Breast epithelium (tissue), 4 donors: ENCODE measurements at regions not wholly inside any gene's neighbourhood (a gene's known extent, or its start where the extent isn't known, plus 50 kb on each side); places are given as distances from the start of the nearest gene placed in this dataset.

Source experiments
- DNase-seq, 2 donors: peaks; one replicate each; pipeline ENCODE4 v3.0.0-alpha.2; 2019; ENCODE audit warnings: low spot score in 2 of 2
- H3K27ac ChIP-seq, 2 donors: fragments of 200-600 bp; sonication (generic) in 1 of 2; one replicate each; pipeline ENCODE4 v1.5.1; 2016 to 2019; ENCODE audit warnings: mild to moderate bottlenecking in 1 of 2
- H3K27me3 ChIP-seq, 2 donors: fragments of 200-600 bp; sonication (generic) in 1 of 2; one replicate each; pipeline versions ENCODE4 v1.5.1 to v1.6.0; 2017 to 2019; ENCODE audit warnings: control low read depth in 1 of 2, mild to moderate bottlenecking in 1 of 2
- H3K36me3 ChIP-seq: fragments of 200-600 bp; one replicate; pipeline ENCODE4 v1.5.1; 2019
- H3K4me1 ChIP-seq, 2 donors: fragments of 200-600 bp; sonication (generic); one replicate each; pipeline ENCODE4 v1.5.1; 2016 to 2019; ENCODE audit warnings: control low read depth in 1 of 2
- H3K4me3 ChIP-seq, 3 donors: fragments of 200-600 bp; sonication (generic); 1 replicate in 2 of 3; 2 replicates in 1 of 3; pipeline ENCODE4 v1.5.1; 2016 to 2019; ENCODE audit warnings: mild to moderate bottlenecking in 3 of 3, moderate library complexity in 2 of 3
- H3K9me3 ChIP-seq, 2 donors: fragments of 200-600 bp; sonication (generic) in 1 of 2; one replicate each; pipeline ENCODE4 v1.5.1; 2016 to 2019; ENCODE audit warnings: control low read depth in 1 of 2
- POLR2A ChIP-seq: fragments of 450-650 bp; IDR thresholded peaks from one replicate; pipeline ENCODE4 v1.6.1; 2016; ENCODE audit warnings: antibody characterized with exemption, mild to moderate bottlenecking, moderate library complexity
- POLR2AphosphoS5 ChIP-seq, 3 donors: sonication (generic); formaldehyde crosslinking; IDR thresholded peaks; one replicate each; pipeline ENCODE4 v1.6.1; 2017; ENCODE audit warnings: antibody characterized with exemption in 3 of 3
- intact Hi-C: fragments of 100-400 bp; cut with DNase I; formaldehyde crosslinking; loops from one replicate; pipeline ENCODE4 v1.15.1; 2023; ENCODE audit warnings: low total_unique reads
- TF ChIP-seq, protein P1 (sequence below), 3 donors: fragments of 450-650 bp; IDR thresholded peaks; one replicate each; pipeline ENCODE4 v1.5.1; 2016 to 2017; ENCODE audit warnings: antibody characterized with exemption in 3 of 3, mild to moderate bottlenecking in 3 of 3, moderate library complexity in 3 of 3

DNA sequence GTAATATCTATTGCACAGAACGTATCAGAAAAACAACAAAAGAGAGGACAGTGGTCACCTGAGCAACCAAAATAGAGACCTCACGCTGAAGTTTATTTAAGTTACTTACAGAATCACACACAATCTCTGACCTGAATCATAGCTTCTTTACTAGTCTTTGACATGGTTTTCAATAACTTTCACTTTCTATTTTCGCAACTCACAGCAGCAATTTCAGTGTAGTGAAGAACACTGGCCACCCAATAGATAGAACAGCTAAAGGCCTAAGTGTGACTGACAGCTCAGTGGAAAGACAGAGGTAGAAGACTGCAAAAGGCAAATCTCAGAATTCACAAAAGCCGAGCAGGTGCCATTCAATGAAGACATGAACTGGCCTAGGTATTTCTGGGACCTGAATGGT is 435.6 kb upstream of the CHRM3 start:
- Histone ChIP-seq H3K4me1 (no peaks in the 10 kb centered on the region), H3K9me3 (no peaks in the 10 kb centered on the region), H3K4me3 (no peak overlapping the region), H3K27me3 (no peaks in the 10 kb centered on the region), H3K27ac (no peak overlapping the region), H3K36me3 (no peaks in the 10 kb centered on the region)
- TF ChIP-seq, protein P1, sequence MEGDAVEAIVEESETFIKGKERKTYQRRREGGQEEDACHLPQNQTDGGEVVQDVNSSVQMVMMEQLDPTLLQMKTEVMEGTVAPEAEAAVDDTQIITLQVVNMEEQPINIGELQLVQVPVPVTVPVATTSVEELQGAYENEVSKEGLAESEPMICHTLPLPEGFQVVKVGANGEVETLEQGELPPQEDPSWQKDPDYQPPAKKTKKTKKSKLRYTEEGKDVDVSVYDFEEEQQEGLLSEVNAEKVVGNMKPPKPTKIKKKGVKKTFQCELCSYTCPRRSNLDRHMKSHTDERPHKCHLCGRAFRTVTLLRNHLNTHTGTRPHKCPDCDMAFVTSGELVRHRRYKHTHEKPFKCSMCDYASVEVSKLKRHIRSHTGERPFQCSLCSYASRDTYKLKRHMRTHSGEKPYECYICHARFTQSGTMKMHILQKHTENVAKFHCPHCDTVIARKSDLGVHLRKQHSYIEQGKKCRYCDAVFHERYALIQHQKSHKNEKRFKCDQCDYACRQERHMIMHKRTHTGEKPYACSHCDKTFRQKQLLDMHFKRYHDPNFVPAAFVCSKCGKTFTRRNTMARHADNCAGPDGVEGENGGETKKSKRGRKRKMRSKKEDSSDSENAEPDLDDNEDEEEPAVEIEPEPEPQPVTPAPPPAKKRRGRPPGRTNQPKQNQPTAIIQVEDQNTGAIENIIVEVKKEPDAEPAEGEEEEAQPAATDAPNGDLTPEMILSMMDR (IDR thresholded peaks at IDR 0.05) = no peak
- TF ChIP-seq POLR2AphosphoS5 (IDR thresholded peaks at IDR 0.05) (no peak), POLR2A (no peak)
- DNase-seq = no peak
- intact Hi-C loops = no loop called here

DNA sequence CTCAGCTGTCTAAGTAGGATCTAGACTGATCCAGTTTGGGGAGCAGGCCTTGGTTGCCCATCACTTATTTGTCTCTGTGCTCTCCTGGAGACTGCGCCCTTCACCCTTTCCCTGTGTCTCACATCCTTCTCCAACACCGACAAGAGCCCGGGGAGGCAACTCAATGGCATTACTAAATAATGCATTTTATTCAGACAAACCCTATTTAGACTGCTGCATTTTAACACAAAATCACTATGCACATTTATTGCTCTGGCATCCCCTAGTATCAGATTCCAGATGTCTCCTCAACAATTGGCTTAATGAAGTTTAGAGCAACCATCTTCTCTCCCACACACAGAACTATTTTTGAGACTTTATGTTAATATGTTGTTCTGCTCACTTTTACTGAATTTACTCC is 436.4 kb upstream of the CHRM3 start:
- Histone ChIP-seq H3K4me3 (no peak overlapping the region), H3K27ac (no peak overlapping the region), H3K27me3 (no peaks in the 10 kb centered on the region), H3K36me3 (no peaks in the 10 kb centered on the region), H3K9me3 (no peaks in the 10 kb centered on the region), H3K4me1 (no peaks in the 10 kb centered on the region)
- intact Hi-C loops = no loop called here
- TF ChIP-seq POLR2AphosphoS5 (IDR thresholded peaks at IDR 0.05) (no peak), POLR2A (no peak)
- TF ChIP-seq, protein P1 (IDR thresholded peaks at IDR 0.05) = no peak
- no peak for DNase-seq

DNA sequence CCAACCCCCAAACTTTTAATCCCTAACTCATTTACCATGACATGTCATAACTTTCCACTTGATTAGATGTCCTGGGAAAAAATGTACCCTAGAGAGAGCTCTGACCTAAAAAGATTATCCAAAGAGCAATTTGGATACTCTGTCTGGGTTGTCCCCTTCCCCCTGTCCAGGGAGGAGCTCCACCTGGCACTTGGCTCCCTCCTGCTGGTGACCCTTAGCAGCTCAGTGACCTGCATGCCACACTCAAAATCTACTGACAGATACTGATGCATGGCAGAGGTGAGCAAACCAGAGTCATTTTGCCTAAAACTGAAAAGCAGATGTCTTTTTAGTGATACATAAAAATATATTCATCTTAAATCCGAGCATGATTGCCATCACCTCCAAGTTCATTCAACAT is 442.3 kb upstream of the CHRM3 start:
- DNase-seq = no peak
- intact Hi-C loops = no loop called here
- H3K27ac ChIP-seq = no peak overlapping the region
- peaks cover 0 to 10% of the 10 kb centered on the region in 2 donors for H3K9me3 ChIP-seq
- H3K4me1 ChIP-seq = no peaks in the 10 kb centered on the region
- H3K36me3 ChIP-seq = no peaks in the 10 kb centered on the region
- no peaks in the 10 kb centered on the region for H3K27me3 ChIP-seq
- no peak for TF ChIP-seq POLR2AphosphoS5 (IDR thresholded peaks at IDR 0.05)
- TF ChIP-seq, protein P1 (IDR thresholded peaks at IDR 0.05) = no peak
- no peak for TF ChIP-seq POLR2A
- H3K4me3 ChIP-seq = no peak overlapping the region

DNA sequence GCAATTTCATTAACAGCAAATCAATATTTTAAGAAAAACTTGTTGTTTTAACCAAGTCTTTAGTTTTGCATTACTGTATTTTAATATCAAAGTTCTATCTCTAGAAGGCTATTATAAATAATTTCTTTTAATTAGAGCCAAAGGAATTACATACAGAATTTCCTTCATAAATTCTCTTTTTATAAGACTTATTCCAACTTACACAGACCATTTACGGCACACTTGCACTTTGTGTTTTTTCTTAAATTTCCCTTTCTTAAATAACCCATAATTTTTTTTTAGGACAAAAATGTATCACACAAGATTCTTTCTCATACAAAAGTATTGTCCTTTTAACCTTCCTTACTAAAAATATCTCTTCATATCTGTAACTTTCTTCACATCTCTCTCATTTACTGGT is 458.5 kb upstream of the CHRM3 start:
- no peaks in the 10 kb centered on the region for H3K36me3 ChIP-seq
- no peak for DNase-seq
- intact Hi-C loops = no loop called here
- TF ChIP-seq POLR2AphosphoS5 (IDR thresholded peaks at IDR 0.05) (no peak), POLR2A (no peak)
- TF ChIP-seq, protein P1 (IDR thresholded peaks at IDR 0.05) = no peak
- H3K4me3 ChIP-seq = no peak overlapping the region
- H3K9me3 ChIP-seq = no peaks in the 10 kb centered on the region
- H3K27me3 ChIP-seq = no peaks in the 10 kb centered on the region
- H3K27ac ChIP-seq = no peak overlapping the region
- H3K4me1 ChIP-seq = no peaks in the 10 kb centered on the region

DNA sequence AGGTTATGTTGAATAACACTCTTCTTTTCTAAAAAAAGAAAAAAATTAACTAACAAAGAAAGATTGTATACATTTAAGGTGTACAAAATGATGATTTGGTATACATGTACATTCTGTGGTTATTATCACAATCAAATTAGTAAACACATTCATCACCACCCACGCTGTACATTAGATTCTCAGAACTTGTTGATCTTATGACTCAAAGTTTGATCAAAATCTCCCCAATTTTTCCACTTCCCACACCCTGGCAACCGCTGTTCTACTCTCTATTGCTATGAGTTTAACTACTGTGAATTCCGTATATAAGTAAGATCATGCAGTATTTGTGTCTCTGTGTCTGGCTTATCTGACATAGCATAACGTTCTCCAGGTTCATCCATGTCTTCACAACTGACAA is 469.5 kb upstream of the CHRM3 start:
- H3K27ac ChIP-seq = no peak overlapping the region
- no peaks in the 10 kb centered on the region for H3K36me3 ChIP-seq
- TF ChIP-seq, protein P1 (IDR thresholded peaks at IDR 0.05) = no peak
- no peak for TF ChIP-seq POLR2AphosphoS5 (IDR thresholded peaks at IDR 0.05)
- no peak for TF ChIP-seq POLR2A
- no peaks in the 10 kb centered on the region for H3K9me3 ChIP-seq
- intact Hi-C loops = no loop called here
- no peaks in the 10 kb centered on the region for H3K4me1 ChIP-seq
- no peaks in the 10 kb centered on the region for H3K27me3 ChIP-seq
- no peak overlapping the region for H3K4me3 ChIP-seq
- DNase-seq = no peak
